GM19372 (cell line): ENCODE measurements at regions not wholly inside any gene's neighbourhood (a gene's known extent, or its start where the extent isn't known, plus 50 kb on each side); places are given as distances from the start of the nearest gene placed in this dataset.
"Not testable (repeated sequence)": the region's sequence is repeated elsewhere in the genome, so short reads cannot be mapped to it uniquely, and the experiment has no call there.

Experiments used
- ATAC-seq: cut with Tn5 transposase; IDR thresholded peaks from one replicate; pipeline ENCODE4 v1.9.1; 2021; ENCODE audit warnings: mild to moderate bottlenecking, low read depth, moderate library complexity; ENCODE audit not compliant: unreplicated experiment

DNA sequence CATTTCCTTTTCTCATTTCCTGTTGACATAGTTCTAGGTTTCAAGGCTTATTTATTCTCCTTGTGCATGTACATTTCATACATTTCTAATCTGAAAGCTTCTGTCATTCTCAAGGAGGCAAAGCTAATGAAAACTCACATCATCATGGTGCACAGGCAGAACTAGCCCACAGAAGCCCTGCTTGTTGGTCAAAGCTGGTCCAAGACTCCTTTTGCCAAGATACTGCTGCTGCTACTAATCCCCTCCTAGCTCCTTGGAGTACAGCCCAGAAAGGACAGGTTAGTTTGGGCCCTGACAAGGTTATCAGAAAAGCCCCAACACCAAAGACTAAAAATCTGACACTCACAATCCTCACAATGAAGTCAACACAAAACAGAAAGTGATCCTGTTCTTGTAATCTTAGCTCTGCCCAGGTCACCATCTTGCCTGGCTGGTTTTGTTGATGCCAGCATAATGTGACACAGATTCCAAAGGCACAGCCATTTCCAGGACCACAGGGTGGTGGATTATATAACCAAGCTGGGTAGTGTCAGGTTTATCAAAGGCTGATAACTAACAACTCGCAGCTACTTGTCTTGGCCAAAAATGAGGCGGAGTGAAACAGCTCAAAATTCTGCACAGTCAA lies 417.4 kb downstream of the NDFIP2 start:
- no peak for ATAC-seq

- ATAC-seq, result no peak
Measured at GRCh38 chr13:79896851-79897250, 415.9 kb downstream of the NDFIP2 start.

- ATAC-seq, result no peak
Measured at GRCh38 chr13:79895416-79895815, 414.5 kb downstream of the NDFIP2 start.

DNA sequence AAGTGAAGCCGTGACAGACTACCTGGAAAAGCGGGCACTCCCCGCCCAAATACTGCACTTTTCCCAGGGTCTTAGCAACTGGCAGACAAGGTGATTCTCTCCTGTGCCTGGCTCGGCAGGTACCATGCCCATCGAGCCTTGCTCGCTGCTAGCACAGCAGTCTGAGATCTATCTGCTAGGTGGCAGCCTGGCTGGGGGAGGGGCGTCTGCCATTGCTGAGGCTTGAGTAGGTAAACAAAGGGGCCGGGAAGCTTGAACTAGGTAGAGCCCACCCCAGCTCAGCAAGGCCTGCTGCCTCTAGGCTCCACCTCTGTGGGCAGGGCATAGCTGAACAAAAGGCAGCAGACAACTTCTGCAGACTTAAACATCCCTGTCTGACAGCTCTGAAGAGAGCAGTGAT lies 406.3 kb downstream of the NDFIP2 start:
- ATAC-seq, result not testable (repeated sequence)

- no peak for ATAC-seq
Measured at GRCh38 chr13:79886601-79887000, 405.6 kb downstream of the NDFIP2 start.

- ATAC-seq, result no peak
Measured at GRCh38 chr13:79884890-79885289, 403.9 kb downstream of the NDFIP2 start.

DNA sequence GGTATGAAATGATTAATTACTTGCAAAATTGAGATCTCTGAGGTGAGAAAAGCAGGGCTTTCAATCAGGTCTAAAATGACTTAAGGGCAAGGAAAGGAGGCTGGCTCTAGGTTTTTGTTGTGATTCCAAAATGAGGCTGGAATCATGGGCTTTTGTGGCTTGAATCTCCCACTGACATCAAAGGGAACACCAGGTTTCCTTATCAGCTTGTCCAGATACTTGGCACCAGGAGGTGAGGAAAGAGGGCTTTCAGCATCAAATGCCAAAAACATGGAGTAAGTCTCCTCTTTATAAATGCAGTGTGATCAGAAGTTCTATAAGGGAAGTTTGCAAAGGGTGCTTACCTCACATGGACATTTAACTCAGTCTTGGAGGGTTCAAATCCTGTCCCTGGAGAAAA lies 402.3 kb downstream of the NDFIP2 start:
- no peak for ATAC-seq

DNA sequence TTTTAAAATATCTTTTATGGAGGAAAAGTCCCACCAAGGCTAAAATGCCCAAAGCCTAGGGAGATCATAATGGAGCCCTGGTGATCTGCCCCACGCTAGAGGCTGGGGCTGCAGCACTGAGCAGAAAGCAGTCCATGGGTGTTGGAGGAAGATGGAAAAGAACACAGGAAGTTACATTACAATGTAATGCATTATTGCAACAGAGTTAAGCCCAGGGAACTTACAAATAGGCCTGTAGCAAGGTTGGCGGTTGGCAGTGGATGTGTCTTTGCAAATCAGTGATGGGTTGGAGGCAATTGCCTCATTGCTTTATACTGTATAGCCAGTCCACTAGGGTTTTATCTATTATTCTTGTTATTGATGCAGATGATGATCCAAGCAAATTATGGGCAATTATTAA lies 399.9 kb downstream of the NDFIP2 start:
- ATAC-seq, result no peak

- ATAC-seq, result no peak
Measured at GRCh38 chr13:79874396-79875360, 393.7 kb downstream of the NDFIP2 start.

DNA sequence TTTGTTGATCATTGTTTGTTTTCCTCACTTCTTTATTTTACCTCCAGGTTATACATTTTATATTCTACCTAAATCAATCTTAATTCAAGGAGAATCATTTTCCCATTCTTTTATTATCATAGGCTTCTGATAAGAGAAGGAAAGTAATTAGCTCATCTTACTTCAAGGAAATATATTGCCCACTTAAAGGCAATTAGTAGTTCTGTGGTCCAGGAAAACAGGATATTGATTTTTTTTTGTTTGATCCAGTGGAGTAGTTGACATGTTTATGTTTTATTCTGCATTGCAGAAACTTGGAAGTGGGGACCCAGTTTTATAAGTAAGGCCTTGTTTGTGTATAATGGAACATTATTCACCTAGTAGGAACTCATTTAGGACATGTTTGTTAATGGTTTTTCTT lies 390.6 kb downstream of the NDFIP2 start:
- ATAC-seq, result no peak

DNA sequence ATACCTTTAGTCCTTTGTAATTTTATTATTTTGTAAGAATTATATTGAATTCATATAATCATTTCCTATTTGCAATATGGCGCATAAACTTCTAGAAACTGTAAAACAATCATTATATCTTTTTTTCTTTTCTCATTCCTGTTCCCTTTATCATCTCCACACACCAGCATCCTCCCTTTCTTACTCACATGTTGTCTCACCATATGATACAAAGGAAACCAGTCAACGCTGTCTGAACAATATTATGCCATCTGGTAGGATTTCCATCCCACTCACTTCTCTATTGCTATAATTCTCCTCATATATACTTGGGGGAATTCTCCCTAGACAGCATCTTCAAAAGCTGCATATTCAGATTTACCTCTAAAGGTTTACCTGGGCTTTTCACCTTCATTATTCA lies 389.8 kb downstream of the NDFIP2 start:
- no peak for ATAC-seq

GRCh38 chr13:79870123-79870522 lies 389.2 kb downstream of the NDFIP2 start:
- ATAC-seq, result no peak

GRCh38 chr13:79869326-79869725 lies 388.4 kb downstream of the NDFIP2 start:
- ATAC-seq, result no peak

GRCh38 chr13:79867254-79867653 lies 386.3 kb downstream of the NDFIP2 start:
- ATAC-seq, result no peak

GRCh38 chr13:79866436-79866835 lies 385.5 kb downstream of the NDFIP2 start:
- ATAC-seq, result no peak

- no peak for ATAC-seq
Measured at GRCh38 chr13:79862515-79862914, 381.6 kb downstream of the NDFIP2 start.

GRCh38 chr13:79861731-79862130 lies 380.8 kb downstream of the NDFIP2 start:
- ATAC-seq, result no peak

DNA sequence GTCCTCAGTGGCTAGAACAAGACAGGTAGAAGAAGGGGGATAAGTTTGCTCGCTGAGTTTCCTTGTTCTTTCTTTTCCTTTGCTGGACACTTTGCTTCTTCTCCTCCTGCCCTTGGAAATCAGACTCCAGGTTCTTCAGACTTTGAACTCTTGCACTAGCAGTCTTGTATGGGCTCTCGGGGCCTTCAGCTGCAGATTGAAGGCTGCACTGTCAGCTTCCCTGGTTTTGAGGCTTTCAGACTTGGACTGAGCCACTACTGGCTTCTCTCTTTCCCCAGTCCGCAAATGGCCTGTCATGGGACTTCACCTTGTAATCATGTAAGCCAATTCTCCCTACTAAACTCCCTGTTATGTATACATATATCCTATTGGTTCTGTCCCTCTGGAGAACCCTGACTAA lies 379.8 kb downstream of the NDFIP2 start:
- no peak for ATAC-seq

DNA sequence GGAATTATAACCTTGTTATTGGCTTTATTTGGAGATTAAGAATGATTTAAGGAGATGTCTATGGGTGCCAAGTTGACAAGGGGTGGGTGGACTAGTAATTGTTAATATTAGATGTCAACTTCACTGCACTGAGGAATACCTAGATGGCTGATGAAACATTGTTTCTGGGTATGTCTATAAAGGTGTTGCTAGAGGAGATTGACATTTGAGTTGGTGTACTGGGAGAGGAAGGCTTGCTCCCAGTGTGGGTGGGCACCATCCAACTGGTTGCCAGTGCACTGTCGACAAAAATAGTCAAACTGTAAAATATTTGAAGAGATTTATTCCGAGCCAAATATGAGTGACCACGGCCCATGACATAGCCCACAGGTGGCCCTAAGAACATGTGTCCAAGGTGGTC lies 378.8 kb downstream of the NDFIP2 start:
- no peak for ATAC-seq

GRCh38 chr13:79853251-79853650 lies 372.3 kb downstream of the NDFIP2 start:
- ATAC-seq, result no peak

- ATAC-seq, result no peak
Measured at GRCh38 chr13:79851318-79851717, 370.4 kb downstream of the NDFIP2 start.
